GM03348 (cell line): ENCODE measurements at regions not wholly inside any gene's neighbourhood (a gene's known extent, or its start where the extent isn't known, plus 50 kb on each side); places are given as distances from the start of the nearest gene placed in this dataset.
"Not testable (repeated sequence)": the region's sequence is repeated elsewhere in the genome, so short reads cannot be mapped to it uniquely, and the experiment has no call there.

ENCODE experiments used
- DNase-seq: peaks from one replicate; pipeline ENCODE4 v3.0.0; 2012; ENCODE audit warnings: low spot score

- not testable (repeated sequence) for DNase-seq
These were observed 676.6 kb upstream of the AMELY start for GRCh38 chrY:7588176-7588575.

GRCh38 chrY:7562541-7562940, 651.0 kb upstream of the AMELY start:
- no peak for DNase-seq

GRCh38 chrY:7557675-7558074, 646.1 kb upstream of the AMELY start:
- no peak for DNase-seq

- DNase-seq = no peak
These were observed 643.5 kb upstream of the AMELY start for GRCh38 chrY:7555006-7555405.

GRCh38 chrY:7545060-7545459, 633.5 kb upstream of the AMELY start:
- DNase-seq = no peak

GRCh38 chrY:7544172-7544770, 632.7 kb upstream of the AMELY start:
- peak; percentile 4 for DNase-seq

- no peak for DNase-seq
These were observed 632.0 kb upstream of the AMELY start for GRCh38 chrY:7543506-7543905.

GRCh38 chrY:7542256-7542858, 630.8 kb upstream of the AMELY start:
- DNase-seq = no peak

- peak; percentile 11 for DNase-seq
These were observed 617.8 kb upstream of the AMELY start for GRCh38 chrY:7529396-7529795.

- peak; percentile 19 for DNase-seq
These were observed 616.0 kb upstream of the AMELY start for GRCh38 chrY:7527568-7527967.

GRCh38 chrY:7518387-7518786, 606.8 kb upstream of the AMELY start:
- no peak for DNase-seq

- no peak for DNase-seq
These were observed 604.7 kb upstream of the AMELY start for GRCh38 chrY:7516268-7516667.

GRCh38 chrY:7515812-7516211, 604.3 kb upstream of the AMELY start:
- DNase-seq = no peak

- peak; percentile 2 for DNase-seq
These were observed 591.3 kb upstream of the AMELY start for GRCh38 chrY:7502896-7503295.

GRCh38 chrY:7501236-7501635, 589.7 kb upstream of the AMELY start:
- DNase-seq = no peak

- no peak for DNase-seq
These were observed 584.4 kb upstream of the AMELY start for GRCh38 chrY:7496001-7496400.

- DNase-seq = not testable (repeated sequence)
These were observed 573.1 kb upstream of the AMELY start for GRCh38 chrY:7484455-7485285.

- DNase-seq = no peak
These were observed 560.4 kb upstream of the AMELY start for GRCh38 chrY:7471976-7472375.

GRCh38 chrY:7470037-7470436, 558.5 kb upstream of the AMELY start:
- no peak for DNase-seq

GRCh38 chrY:7468951-7469745, 557.6 kb upstream of the AMELY start:
- DNase-seq = no peak

- DNase-seq = no peak
These were observed 556.4 kb upstream of the AMELY start for GRCh38 chrY:7467796-7468520.

- DNase-seq = peak; percentile 24
These were observed 553.7 kb upstream of the AMELY start for GRCh38 chrY:7465185-7465621.
